ENCODE measurements at regions not wholly inside any gene's neighbourhood (a gene's known extent, or its start where the extent isn't known, plus 50 kb on each side); places are given as distances from the start of the nearest gene placed in this dataset.
"Not testable (repeated sequence)": the region's sequence is repeated elsewhere in the genome, so short reads cannot be mapped to it uniquely, and the experiment has no call there.

DNA sequence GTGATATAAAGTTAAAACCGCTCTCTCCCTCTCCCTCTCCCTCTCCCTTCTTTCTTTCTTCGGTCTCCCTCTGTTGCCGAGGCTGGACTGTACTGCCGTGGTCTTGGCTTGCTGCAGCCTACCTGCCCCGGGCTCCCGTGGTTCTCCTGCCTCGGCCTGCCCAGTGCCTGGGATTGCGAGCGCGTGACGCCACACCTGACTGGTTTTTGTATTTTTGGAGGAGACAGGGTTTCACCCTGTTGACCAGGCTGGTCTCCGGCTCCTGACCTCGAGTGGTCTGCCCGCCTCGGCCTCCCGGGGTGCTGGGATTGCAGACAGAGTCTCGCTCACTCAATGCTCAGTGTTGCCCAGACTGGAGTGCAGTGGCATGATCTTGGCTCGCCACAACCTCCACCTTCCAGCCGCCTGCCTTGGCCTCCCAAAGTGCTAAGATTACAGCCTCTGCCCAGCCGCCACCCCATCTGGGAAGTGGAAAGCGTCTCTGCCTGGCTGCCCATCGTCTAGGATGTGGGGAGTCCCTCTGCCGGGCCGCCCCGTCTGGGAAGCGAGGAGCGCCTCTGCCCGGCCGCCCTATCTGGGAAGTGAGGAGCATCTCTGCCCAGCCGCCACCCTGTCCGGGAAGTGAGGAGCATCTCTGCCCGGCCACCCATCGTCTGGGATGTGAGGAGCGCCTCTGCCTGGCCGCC lies 400.5 kb downstream of the CAAP1 start:
- not testable (repeated sequence) for TF ChIP-seq TEAD4 (IDR thresholded peaks at IDR 0.05; ENCODE audit: borderline replicate concordance, insufficient read depth); EZH2phosphoT487 (IDR thresholded peaks at IDR 0.05; ENCODE audit: borderline replicate concordance, low read depth); EP300 (IDR thresholded peaks at IDR 0.05; ENCODE audit: borderline replicate concordance in 1 of 2, low read depth in 1 of 2, low read length in 1 of 2); SIN3A (IDR thresholded peaks at IDR 0.05; ENCODE audit: borderline replicate concordance, low read depth, low read length); POLR2AphosphoS5 (IDR thresholded peaks at IDR 0.05; ENCODE audit: low read depth, low read length); JUND (IDR thresholded peaks at IDR 0.05); RAD21 (IDR thresholded peaks at IDR 0.05; ENCODE audit: low read length); RXRA (IDR thresholded peaks at IDR 0.05; ENCODE audit: borderline replicate concordance, low read depth)
- TF ChIP-seq, protein P1, sequence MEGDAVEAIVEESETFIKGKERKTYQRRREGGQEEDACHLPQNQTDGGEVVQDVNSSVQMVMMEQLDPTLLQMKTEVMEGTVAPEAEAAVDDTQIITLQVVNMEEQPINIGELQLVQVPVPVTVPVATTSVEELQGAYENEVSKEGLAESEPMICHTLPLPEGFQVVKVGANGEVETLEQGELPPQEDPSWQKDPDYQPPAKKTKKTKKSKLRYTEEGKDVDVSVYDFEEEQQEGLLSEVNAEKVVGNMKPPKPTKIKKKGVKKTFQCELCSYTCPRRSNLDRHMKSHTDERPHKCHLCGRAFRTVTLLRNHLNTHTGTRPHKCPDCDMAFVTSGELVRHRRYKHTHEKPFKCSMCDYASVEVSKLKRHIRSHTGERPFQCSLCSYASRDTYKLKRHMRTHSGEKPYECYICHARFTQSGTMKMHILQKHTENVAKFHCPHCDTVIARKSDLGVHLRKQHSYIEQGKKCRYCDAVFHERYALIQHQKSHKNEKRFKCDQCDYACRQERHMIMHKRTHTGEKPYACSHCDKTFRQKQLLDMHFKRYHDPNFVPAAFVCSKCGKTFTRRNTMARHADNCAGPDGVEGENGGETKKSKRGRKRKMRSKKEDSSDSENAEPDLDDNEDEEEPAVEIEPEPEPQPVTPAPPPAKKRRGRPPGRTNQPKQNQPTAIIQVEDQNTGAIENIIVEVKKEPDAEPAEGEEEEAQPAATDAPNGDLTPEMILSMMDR (IDR thresholded peaks at IDR 0.05): not testable (repeated sequence)
- TF ChIP-seq, protein P2, sequence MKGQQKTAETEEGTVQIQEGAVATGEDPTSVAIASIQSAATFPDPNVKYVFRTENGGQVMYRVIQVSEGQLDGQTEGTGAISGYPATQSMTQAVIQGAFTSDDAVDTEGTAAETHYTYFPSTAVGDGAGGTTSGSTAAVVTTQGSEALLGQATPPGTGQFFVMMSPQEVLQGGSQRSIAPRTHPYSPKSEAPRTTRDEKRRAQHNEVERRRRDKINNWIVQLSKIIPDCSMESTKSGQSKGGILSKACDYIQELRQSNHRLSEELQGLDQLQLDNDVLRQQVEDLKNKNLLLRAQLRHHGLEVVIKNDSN (IDR thresholded peaks at IDR 0.05; ENCODE audit: borderline replicate concordance, low read depth): not testable (repeated sequence)

Data from SK-N-SH (cell line).